IMR-90 (cell line): ENCODE measurements at regions not wholly inside any gene's neighbourhood (a gene's known extent, or its start where the extent isn't known, plus 50 kb on each side); places are given as distances from the start of the nearest gene placed in this dataset.

Experiments used
- ATAC-seq: fragments of 200-7000 bp; cut with Tn5 transposase; 2 replicates; pipeline ENCODE4 v1.9.1; 2020; ENCODE audit warnings: low read depth, mild to moderate bottlenecking, moderate library complexity
- BruUV-seq: library from RNA; stranded (reverse); fragments of 400-500 nt; replicated peaks from 2 replicates; lab custom pipeline; 2021; lab: Mats Ljungman, UMichigan
- CTCF ChIA-PET: fragments of 300-600 bp; formaldehyde crosslinking; extraction: SDS; loops from one replicate; lab custom pipeline; 2021; ENCODE audit warnings: antibody characterized with exemption; lab: Yijun Ruan, JAX
- POLR2A ChIA-PET: fragments of 300-600 bp; sonication (Branson Sonifier 250); formaldehyde crosslinking; loops from one replicate; lab custom pipeline; 2022; ENCODE audit warnings: antibody characterized with exemption; ENCODE audit not compliant: unreplicated experiment; lab: Charles Lee
- DNase-seq: peaks from one replicate; pipeline ENCODE4 v3.0.0; 2013
- H2AFZ ChIP-seq: replicated peaks from 2 replicates; pipeline ENCODE3; 2013; ENCODE audit warnings: low read length, mild to moderate bottlenecking; ENCODE audit not compliant: poor library complexity
- H2AK5ac ChIP-seq: 2 replicates; pipeline ENCODE4 v1.6.1; 2013; ENCODE audit warnings: low read depth, low read length, inconsistent platforms
- H2AK9ac ChIP-seq: replicated peaks from 2 replicates; pipeline ENCODE3; 2013; ENCODE audit warnings: mild to moderate bottlenecking, low read depth, low read length, moderate library complexity; ENCODE audit not compliant: poor library complexity
- H2BK120ac ChIP-seq: 2 replicates; pipeline ENCODE4 v1.6.1; 2013; ENCODE audit warnings: low read depth, low read length, inconsistent platforms
- H2BK15ac ChIP-seq: 3 replicates; pipeline ENCODE4 v1.6.1; 2013; ENCODE audit warnings: low read depth, low read length, inconsistent platforms
- H2BK20ac ChIP-seq: 2 replicates; pipeline ENCODE4 v1.6.1; 2013; ENCODE audit warnings: low read depth, mild to moderate bottlenecking, inconsistent platforms, low read length, moderate library complexity
- H2BK5ac ChIP-seq: 2 replicates; pipeline ENCODE4 v1.6.1; 2013; ENCODE audit warnings: mild to moderate bottlenecking, low read depth, low read length, inconsistent platforms; ENCODE audit not compliant: poor library complexity, severe bottlenecking
- H3K14ac ChIP-seq: replicated peaks from 2 replicates; pipeline ENCODE4 v1.6.1; 2013; ENCODE audit warnings: low read depth, low read length, inconsistent platforms
- H3K18ac ChIP-seq: 2 replicates; pipeline ENCODE4 v1.6.1; 2013; ENCODE audit warnings: low read depth, low read length, control low read depth
- H3K23ac ChIP-seq: 2 replicates; pipeline ENCODE4 v1.6.1; 2013; ENCODE audit warnings: low read depth, low read length, inconsistent platforms
- H3K27ac ChIP-seq: 2 replicates; pipeline ENCODE4 v1.5.1; 2013; ENCODE audit warnings: mild to moderate bottlenecking, control low read depth, low read length; ENCODE audit not compliant: insufficient read depth
- H3K27me3 ChIP-seq: 2 replicates; pipeline ENCODE4 v1.6.1; 2013; ENCODE audit warnings: low read length; ENCODE audit not compliant: control insufficient read depth, insufficient read depth
- H3K36me3 ChIP-seq: 2 replicates; pipeline ENCODE4 v1.6.1; 2013; ENCODE audit warnings: low read length, mixed read lengths; ENCODE audit not compliant: control insufficient read depth, insufficient read depth
- H3K4ac ChIP-seq: 2 replicates; pipeline ENCODE4 v1.6.1; 2013; ENCODE audit warnings: low read depth, low read length, inconsistent platforms
- H3K4me1 ChIP-seq: 2 replicates; pipeline ENCODE4 v1.6.1; 2013; ENCODE audit warnings: low read length, mixed read lengths; ENCODE audit not compliant: control insufficient read depth, insufficient read depth
- H3K4me2 ChIP-seq: 2 replicates; pipeline ENCODE4 v1.6.1; 2013; ENCODE audit warnings: low read depth, mild to moderate bottlenecking, control low read depth, low read length, moderate library complexity
- H3K4me3 ChIP-seq: 2 replicates; pipeline ENCODE4 v1.5.1; 2013; ENCODE audit warnings: low read depth, mild to moderate bottlenecking, control low read depth, low read length, moderate library complexity; ENCODE audit not compliant: insufficient read depth
- H3K56ac ChIP-seq: 2 replicates; pipeline ENCODE4 v1.6.1; 2013; ENCODE audit warnings: low read length, inconsistent platforms; ENCODE audit not compliant: insufficient read depth; ENCODE audit errors: extremely low read depth
- H3K79me1 ChIP-seq, 2 experiments: 2 replicates each; pipeline ENCODE4 v1.6.1; 2013; ENCODE audit warnings: low read length in 2 of 2, inconsistent platforms in 1 of 2, low read depth in 1 of 2
- H3K9ac ChIP-seq: 2 replicates; pipeline ENCODE4 v1.6.1; 2013; ENCODE audit warnings: low read depth, low read length, control low read depth
- H3K9me1 ChIP-seq: 2 replicates; pipeline ENCODE4 v1.6.1; 2013; ENCODE audit warnings: low read length, inconsistent platforms; ENCODE audit not compliant: insufficient read depth
- H3K9me3 ChIP-seq: 2 replicates; pipeline ENCODE4 v1.6.1; 2013; ENCODE audit warnings: low read length; ENCODE audit not compliant: control insufficient read depth, insufficient read depth
- H4K20me1 ChIP-seq: 2 replicates; pipeline ENCODE4 v1.6.1; 2013; ENCODE audit warnings: low read length, inconsistent platforms; ENCODE audit not compliant: insufficient read depth
- H4K5ac ChIP-seq: 2 replicates; pipeline ENCODE4 v1.6.1; 2013; ENCODE audit warnings: mild to moderate bottlenecking, low read depth, low read length, control low read depth
- H4K8ac ChIP-seq, 2 experiments: 2 replicates each; pipeline ENCODE4 v1.6.1; 2013; ENCODE audit warnings: low read depth in 2 of 2, low read length in 2 of 2, control low read depth in 1 of 2, inconsistent platforms in 1 of 2
- H4K91ac ChIP-seq: 2 replicates; pipeline ENCODE4 v1.6.1; 2013; ENCODE audit warnings: low read depth, low read length, inconsistent platforms; ENCODE audit not compliant: insufficient read depth
- RAD21 ChIP-seq: IDR thresholded peaks from 2 replicates; pipeline ENCODE4 v1.6.1; 2012; ENCODE audit warnings: low read length, improper control_type of control experiment
- USF2 ChIP-seq: fragments of 150-350 bp; IDR thresholded peaks from 2 replicates; pipeline ENCODE4 v1.6.1; 2017; ENCODE audit warnings: mild to moderate bottlenecking, antibody characterized with exemption, low read length, low read depth
- WGBS, 2 experiments: methylation state at CpG; one replicate each; pipeline versions ENCODE4 v1.1.5 to v1.1.7; 2013; ENCODE audit warnings: missing lambda C conversion rate in 2 of 2; ENCODE audit not compliant: insufficient read length in 1 of 2; ENCODE audit errors: extremely low coverage in 2 of 2; 5-methylcytosine and 5-hydroxymethylcytosine counted together
- dilution Hi-C: fragments of 300-500 bp; cut with HindIII; formaldehyde crosslinking; loops from one replicate; pipeline ENCODE4 v1.14.3; 2018; ENCODE audit warnings: low sequenced_read_pairs; ENCODE audit not compliant: unreplicated experiment
- in situ Hi-C: fragments of 300-500 bp; cut with MboI; formaldehyde crosslinking; loops from 3 replicates; pipeline ENCODE4 v1.14.3; 2019; ENCODE audit warnings: low sequenced_read_pairs, inconsistent platforms, mixed read lengths
- intact Hi-C: fragments of 100-400 bp; cut with micrococcal nuclease; formaldehyde crosslinking; loops from 2 replicates; pipeline ENCODE4 v1.10.0; 2022

DNA sequence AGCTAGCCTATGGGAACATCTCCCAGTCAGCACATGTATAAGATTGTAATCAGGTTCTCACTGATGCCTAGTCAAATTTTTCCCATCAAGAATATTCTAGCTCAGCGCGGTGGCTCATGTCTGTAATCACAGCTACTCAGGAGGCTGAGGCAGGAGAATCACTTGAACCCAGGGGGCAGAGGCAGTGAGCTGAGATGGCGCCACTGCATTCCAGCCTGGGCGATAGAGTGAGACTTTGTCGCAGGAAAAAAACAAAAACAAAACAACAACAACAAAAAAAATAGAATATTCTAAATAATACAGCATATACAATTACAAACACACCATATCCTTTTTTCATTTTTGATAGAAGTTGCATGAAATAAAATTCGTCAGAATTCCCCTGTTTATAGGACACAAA, 67.5 kb upstream of the MYCN start:
- Histone ChIP-seq H2BK15ac (no peak overlapping the region), H2BK5ac (no peak overlapping the region), H2AFZ (no peak overlapping the region), H3K9ac (no peak overlapping the region), H3K79me1 (no peaks in the 10 kb centered on the region), H3K14ac (no peak overlapping the region), H4K91ac (no peak overlapping the region), H3K9me3 (peaks cover 24% of the 10 kb centered on the region), H3K18ac (no peak overlapping the region), H3K4me1 (no peaks in the 10 kb centered on the region), H3K56ac (no peak overlapping the region), H3K9me1 (no peaks in the 10 kb centered on the region), H3K36me3 (no peaks in the 10 kb centered on the region), H3K27ac (no peak overlapping the region), H2AK9ac (no peak overlapping the region), H3K4ac (no peak overlapping the region), H4K5ac (no peak overlapping the region), H2BK20ac (no peak overlapping the region), H3K27me3 (no peaks in the 10 kb centered on the region), H3K23ac (no peak overlapping the region), H2AK5ac (no peak overlapping the region), H3K4me2 (no peak overlapping the region), H3K4me3 (no peak overlapping the region), H2BK120ac (no peak overlapping the region), H4K20me1 (no peaks in the 10 kb centered on the region), H4K8ac (no peak overlapping the region)
- DNase-seq (no peak), ATAC-seq (no peak)
- BruUV-seq = no TSS peak
- no peak for TF ChIP-seq USF2
- TF ChIP-seq RAD21 = no peak
- ChIA-PET POLR2A (no interaction called here), CTCF (no interaction called here)
- intact Hi-C loops (no loop called here), dilution Hi-C loops (no loop called here), in situ Hi-C loops (no loop called here)
- WGBS, 2 experiments = no CpG with 5 or more reads among the region's 6 CpGs
